GM18870 (cell line): ENCODE measurements at regions not wholly inside any gene's neighbourhood (a gene's known extent, or its start where the extent isn't known, plus 50 kb on each side); places are given as distances from the start of the nearest gene placed in this dataset.

Experiments
- ATAC-seq: cut with Tn5 transposase; IDR thresholded peaks from one replicate; pipeline ENCODE4 v1.9.1; 2021; ENCODE audit warnings: moderate library complexity; ENCODE audit not compliant: unreplicated experiment

DNA sequence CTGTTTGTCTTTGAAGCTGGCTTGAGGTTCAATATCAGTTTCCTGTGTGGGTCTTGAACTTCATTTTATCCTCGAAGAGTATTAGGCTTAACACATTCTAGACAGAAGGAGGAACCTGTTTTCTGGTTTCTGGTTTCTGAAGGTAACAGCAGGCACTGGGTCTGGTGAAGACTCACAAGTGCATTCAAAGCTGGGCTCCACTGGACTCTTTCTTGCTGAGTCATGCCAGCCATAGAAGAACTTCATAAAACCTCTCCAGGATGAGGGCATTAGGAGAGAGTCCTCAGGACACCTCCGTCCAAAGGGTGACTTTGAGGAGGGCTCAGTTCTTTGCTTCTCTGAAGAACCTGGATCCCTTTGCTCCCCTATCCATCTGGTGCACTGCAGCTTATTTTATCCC, 668.6 kb upstream of the SLC10A2 start:
- no peak for ATAC-seq

DNA sequence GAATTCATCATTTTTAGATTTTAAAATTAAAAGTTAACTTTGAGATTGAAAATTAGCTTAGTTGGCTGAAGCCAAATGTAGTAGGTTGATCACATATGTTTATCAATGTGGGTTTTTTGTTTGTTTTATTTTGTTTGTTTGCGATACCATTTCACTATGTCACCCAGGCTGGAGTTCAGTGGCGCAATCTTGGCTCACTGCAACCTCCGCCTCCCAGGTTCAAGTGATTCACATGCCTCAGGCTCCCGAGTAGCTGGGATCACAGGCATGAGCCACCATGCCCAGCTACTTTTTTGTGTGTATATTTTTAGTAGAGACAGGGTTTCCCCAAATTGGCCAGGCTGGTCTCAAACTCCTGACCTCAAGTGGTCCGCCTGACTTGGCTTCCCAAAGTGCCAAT, 665.7 kb upstream of the SLC10A2 start:
- no peak for ATAC-seq

DNA sequence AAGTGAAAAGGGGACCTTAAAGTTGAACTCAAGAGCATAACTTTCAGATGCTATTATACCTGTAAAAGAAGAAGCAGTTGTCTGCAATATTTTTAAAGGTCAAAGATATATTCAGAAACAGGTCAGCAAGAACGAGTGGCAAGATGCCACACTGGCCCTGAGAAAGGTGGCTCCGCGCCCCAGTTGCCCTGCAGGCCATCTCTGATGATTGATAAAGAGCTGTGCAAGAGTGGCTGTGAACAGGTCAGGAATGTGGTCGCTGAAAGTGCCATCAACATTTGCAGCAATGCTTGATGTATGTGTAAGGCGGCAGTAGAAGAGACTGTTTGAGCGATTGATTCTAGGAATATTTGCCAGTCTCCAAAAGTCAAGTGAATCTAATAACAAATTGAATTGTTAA, 664.2 kb upstream of the SLC10A2 start:
- no peak for ATAC-seq

DNA sequence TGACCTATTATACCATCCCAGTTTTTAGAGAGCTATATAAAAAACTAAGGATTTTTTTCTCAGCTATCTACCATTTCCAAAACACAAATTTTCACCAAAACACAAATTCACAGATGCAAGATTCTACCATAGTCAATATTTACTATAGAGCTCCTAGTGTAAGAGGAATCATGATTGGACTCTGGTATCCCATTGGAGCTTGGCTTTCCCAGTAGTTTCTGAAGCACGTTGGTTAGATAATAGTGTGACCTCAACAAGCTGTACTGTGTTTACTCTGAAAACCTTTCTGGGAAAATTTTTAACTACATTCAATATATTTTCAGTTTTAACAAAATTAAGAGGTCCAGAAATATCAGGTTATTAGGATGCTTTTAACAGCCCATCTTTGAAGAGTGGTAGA, 660.6 kb upstream of the SLC10A2 start:
- ATAC-seq: no peak

DNA sequence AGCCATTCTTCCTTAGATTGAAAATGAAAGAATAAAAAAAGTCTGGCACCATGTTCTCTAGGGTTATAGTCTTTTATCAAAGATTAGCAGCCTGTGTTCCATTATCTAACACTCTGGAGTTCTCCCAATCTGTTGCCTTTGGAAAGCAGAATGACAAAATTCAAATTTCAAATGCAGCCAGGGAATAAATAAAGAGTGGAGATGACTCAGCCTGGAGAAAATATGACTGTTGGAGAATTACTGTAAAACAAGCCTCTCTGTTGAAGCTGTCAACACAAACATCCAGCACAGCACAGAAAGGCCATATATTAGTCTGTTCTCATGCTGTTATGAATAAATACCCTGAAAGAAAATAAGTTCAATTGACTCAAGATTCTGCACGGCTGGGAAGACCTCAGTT, 650.5 kb upstream of the SLC10A2 start:
- no peak for ATAC-seq

DNA sequence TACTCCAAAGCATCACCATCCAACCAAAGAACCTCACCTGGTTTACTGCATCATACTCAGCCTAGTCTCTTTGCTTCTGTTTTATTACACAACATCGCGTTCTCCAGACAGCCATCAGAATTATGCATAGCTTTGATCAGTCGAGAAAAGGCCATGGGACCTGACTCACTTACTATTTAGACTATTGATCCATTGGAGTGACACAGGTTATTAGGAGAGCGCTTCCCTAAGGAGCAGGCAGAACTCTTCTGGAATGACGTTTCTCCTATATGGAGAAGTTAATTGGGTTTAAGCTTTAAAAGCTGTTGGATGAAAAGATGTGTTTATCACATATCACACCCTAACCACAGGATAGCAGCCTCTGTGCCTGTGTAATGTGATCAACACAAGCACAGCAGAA, 649.1 kb upstream of the SLC10A2 start:
- ATAC-seq: no peak

DNA sequence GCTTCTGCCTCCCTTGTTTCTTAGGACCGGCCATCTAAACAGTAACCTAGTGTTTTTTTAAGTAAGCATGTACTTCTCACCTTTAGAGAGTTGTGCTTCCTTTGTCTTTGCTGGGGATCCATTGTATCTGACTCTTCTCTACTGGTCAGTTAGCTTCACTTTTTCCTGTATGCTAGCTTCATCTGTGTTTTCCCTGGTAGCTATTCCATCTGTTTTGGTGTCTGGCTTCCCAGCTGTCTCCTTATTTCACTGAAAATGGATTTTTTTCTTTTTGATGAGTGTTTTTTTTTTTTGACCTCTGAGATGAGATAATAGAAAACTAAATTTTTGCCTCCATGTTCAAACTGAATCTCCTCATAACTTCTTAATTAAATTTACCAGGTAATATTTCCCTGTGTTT, 637.0 kb upstream of the SLC10A2 start:
- no peak for ATAC-seq

DNA sequence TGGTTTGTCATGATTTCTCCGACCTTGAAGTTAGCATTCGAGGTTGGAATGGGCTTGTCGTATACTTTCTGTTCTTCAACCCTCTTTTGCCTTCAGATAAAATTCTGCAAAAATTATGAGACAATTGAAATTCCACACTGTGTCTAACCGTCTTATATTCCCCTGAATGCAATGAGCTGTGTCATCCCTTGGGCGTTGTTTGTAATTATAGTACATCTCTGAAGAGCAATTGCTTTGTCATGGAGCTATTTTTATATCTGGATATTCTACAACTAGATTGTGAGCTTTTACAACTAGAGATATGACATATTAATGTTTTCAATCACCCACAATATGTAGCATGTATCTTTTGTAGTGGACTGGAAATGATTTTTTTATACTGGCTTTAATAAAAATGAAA, 631.8 kb upstream of the SLC10A2 start:
- no peak for ATAC-seq

DNA sequence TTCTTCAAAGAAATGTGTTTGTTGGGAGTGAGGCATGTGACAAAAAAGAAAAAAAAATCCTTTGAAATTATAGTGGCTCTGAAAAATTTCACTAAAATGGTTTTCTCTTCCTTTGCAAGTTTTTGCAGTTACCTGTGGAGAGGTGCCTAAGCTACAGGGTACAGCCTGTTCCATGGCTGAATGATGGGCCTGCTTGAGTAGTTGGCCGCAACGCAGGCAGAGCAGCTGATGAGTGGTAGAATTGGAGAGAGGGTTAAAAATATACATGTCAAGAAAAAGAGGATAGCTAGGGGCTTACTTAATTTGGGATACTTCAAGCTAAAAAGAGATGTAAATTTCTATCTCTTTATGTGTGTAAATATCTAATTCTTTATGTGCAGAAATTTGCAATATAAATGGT, 629.1 kb upstream of the SLC10A2 start:
- ATAC-seq: no peak

DNA sequence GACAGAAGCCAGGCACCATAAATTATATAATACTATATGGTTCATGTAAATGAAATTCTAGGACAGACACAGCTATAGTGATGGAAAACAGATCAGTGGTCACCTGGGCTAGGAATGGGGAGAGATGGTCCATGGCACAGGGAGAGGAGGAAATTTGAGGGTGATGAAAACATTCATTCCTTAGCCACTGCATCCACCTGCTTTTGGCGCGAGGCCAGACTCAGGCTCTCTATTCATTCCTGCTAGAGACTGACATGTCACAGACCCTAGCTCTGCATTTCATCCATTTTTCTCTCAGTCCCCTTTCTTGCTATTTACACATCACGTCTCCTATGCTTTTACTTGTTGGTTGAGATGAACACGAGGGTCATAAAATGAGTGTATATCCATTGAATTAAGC, 628.3 kb upstream of the SLC10A2 start:
- ATAC-seq: no peak

DNA sequence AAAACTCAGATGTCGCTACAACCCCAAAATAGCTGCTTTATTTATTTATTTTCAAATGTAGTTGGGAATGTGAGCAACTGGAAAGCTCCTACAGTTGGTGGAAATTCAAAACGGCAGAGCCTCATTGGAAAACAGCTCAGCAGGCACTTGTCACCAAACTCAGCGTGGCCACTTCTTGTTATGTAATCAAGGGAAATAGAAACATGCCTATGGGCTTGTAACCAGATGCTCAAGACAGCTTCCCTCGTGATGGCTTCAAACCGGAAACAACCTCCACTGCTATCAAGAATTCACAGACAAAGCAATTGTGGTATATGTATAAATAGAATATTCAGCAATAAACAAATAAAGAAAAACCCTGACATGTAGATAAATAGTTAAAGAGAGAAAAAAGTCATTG, 627.8 kb upstream of the SLC10A2 start:
- ATAC-seq: no peak

DNA sequence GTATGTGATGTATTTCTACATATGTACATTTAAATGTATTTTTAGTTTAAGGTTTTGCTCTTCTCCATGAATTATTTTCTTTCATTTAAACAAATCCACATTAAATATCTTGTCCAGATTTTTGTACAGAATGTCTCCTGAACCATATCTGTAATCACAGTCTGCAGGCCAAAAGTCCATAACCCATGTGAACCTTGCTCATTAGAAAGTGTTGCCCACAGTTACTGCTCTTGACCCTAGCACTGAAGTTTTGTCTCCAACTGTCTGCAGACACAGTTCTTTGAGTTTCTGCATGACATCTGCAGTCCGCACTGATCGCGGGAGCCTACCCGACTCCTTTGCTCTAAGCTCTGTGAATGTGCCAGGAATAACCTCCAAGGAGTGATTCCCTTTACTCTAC, 626.2 kb upstream of the SLC10A2 start:
- no peak for ATAC-seq

DNA sequence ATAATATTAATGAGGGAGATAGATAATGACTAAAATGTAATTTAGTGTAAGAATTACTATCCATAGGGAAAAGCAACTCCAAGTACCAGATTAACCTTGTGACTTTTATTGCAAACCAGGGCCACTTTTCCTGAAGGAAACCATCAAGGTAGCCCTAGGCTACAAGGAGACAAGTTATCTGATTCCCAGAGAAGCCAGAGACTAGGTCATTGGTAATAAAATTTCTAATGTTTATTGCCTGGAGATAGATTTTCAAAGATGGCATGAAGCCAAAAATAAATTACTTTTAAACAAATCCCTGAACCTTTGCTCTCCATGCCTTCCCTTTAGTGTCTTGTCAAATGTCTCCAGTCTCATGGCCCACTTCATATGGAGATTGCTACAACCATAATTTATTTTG, 610.1 kb upstream of the SLC10A2 start:
- no peak for ATAC-seq

DNA sequence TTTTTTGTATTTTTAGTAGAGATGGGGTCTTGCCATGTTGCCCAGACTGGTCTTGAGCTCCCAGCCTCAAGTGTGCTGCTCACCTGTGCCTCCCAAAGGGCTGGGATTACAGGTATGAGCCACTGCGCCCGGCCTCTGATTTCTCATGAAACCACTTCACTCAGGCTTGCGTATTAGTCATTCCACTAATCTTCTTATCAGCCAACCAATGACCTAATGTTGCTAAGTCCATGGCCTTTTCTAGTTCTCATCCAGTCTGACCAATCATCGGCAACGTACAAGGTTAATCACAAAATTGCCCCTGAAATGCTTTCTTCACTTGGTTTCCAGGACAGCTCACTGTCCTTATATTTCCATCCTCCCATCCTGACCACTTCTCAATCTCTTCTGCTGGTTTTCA, 605.3 kb upstream of the SLC10A2 start:
- ATAC-seq: no peak

DNA sequence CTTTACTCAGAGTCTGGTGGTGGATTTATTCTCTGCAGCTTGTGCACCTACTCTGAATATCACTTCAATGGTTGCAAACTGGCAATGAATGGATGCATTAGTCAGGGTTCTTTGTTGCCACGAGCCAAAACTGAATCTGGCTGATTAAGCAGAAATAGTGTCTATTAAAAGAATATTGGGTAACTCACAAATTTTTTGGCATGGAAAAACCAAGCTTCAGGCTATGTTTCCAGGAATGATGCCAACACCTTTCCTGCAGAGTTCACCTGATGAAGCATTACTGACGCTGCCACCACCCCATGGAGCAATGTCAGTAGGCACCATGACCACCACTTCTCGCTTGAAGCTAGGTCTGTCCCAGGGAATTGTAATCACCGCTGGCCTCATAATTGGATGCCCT, 597.8 kb upstream of the SLC10A2 start:
- ATAC-seq: no peak

DNA sequence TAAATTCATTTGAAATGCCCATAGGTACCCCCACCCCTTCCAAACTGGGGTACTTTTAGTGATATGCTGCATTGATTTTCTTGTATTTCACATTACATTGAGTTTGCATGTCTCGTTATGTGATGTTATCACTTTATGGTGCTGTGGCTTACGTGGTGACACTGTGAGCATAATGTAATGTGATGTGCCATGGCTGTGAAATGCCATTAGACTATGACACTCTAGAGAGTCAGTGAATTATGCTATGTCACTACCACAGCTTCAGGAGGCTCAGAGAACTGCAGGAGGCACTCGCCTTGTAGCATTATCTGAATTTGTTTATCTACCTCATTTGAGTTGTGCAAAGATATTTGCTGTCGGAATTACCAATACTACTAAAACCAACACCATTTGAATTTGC, 590.1 kb upstream of the SLC10A2 start:
- no peak for ATAC-seq

DNA sequence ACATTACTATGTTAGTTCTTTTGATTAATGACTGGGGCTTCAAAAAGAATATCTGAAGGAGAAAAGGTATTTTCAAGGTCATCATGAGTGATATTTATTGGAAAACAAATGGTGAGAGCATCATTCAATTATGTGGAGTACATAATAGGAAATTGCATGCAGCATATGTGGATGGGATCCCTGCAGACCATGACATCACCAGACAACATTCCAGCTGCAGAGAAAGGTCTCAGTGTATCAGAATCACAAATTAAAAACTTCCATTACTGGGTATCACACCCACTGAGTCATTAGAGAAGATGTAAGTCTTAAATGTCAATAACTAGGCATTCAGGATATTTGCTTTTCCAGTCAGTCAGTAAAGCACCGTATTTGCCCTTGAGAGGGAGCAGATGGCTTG, 574.4 kb upstream of the SLC10A2 start:
- ATAC-seq: no peak

DNA sequence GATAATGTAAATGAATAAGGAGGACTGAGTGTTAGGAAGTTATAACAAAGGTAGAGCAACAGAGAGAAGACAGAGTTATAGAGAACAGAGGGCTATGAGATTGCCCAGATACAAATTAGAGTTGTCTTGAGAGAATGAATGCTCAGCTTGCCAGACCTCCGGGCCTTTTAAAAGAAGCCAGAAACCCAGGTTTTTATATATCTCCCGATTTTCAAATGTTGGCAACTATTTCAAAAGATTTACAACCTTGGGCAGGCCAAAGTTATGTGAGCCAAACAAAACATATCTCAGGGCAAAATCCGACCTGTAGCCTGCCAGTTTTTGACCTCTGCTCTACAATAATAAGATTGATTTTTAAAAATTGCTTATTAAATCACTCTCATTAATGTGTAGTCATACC, 573.1 kb upstream of the SLC10A2 start:
- ATAC-seq: no peak

DNA sequence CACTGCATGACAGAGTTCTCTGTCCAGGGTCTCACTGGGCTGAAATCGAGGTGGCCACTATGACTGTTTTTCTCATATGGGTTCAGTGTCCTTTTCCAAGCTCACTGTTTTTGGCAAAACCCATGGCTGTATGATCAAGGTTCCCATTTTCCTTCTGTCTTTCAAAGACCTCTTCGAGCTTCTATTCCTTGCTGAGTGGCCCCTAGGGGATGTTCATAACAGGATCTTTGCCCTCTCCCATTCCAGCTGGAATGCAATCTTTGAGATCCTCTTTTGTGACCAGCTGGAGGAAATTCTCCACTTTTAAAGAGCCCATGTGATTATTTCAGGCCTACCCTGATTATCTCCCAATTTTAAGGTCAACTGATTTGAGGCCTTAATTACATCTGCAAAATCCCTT, 572.5 kb upstream of the SLC10A2 start:
- ATAC-seq: no peak

DNA sequence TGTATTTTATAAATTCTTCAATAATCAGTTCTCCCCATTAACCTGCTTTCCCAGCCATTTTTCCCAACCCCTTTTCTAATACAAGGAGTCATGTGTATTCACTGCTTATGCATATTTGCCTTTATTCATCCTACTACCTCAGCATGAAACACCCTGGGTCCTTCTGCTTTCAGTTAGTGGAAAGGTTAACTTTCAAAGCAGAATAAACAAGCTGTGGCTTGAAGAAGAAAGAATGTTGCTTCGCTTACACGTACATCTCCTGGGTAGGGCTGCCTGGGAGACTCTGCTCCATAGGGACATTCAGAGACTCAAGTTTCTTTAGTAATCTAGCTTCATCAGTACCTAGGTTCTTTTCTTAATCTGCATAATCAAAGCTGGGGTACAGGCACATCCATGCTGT, 567.8 kb upstream of the SLC10A2 start:
- no peak for ATAC-seq

DNA sequence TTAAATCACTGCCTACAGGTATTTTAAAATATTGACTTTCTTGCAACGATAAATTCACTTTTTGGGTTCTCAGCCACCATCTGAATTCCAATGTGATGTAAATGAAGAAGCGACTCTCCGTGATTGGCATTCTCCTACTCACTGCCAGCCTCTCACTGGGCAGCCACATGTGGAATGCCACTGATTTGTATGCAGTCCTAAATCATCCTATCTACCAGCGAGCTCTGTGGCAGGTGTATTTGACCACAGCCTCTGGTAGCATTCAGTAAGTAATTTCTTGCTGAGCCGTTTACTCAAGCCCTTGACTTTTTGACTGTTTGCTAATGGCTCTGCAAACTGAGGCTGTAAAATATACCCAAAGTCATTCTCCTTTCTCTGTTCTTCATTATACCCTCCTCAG, 559.0 kb upstream of the SLC10A2 start:
- ATAC-seq: no peak

DNA sequence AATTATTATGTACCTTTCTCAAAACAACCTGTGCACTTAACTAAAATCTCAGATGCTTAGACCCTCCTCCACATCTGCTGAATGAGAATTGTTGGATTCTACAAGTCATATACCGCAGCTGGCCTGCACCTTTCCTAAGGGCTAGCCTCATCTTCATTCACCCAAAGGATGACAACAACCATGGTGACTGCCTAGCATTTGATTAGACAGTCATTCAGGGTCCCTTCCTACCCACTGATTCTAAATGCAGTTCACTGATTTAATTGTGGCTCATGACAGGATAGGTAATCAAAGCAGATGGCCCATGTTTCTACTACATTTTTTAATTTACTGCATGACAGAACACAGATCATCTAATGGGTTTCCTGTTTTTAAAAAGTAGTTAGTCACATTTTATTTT, 551.9 kb upstream of the SLC10A2 start:
- no peak for ATAC-seq

DNA sequence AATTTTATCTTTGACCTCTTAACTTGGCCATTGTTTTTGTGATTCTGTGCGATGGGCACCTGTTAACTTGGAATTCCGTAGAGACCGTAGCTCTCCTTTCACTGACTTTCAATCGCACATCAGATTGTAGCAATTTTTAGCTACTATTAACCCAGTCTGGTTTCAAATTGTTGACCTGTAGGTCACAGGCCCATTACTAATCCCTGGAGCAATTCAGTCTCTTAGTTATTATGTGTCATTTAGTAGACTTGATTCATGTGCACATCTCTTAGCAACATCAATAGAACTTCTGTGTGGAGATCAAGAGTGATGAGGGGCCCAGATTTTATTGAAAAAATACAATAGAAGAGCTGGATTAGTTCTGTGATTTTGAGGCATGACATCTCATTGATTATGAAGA, 549.6 kb upstream of the SLC10A2 start:
- ATAC-seq: no peak

DNA sequence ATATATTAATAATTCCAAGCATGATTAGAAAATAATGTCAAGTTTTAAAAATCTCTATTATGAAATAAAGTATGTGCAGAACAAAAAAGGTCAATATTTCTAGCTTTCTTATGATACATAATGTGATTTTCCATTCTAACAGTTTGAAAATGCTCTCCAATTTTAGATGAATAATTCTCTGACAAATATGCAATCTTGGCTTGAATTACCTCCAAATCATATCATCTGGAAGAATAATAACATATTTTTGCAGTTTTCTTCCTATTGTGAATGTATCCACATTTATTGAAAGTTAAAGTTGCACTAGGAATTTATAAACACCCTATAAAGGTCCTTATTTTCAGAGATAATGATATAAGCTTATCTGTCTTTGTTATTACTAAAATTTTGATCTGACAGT, 548.5 kb upstream of the SLC10A2 start:
- ATAC-seq: no peak
